ENCODE measurements at regions not wholly inside any gene's neighbourhood (a gene's known extent, or its start where the extent isn't known, plus 50 kb on each side); places are given as distances from the start of the nearest gene placed in this dataset.

GRCh38 chr20:11012975-11013374, 339.2 kb upstream of the JAG1 start:
- no peaks in the 10 kb centered on the region for H4K20me1 ChIP-seq (ENCODE audit: insufficient read depth, low read length)
- no peak overlapping the region for H3K4me3 ChIP-seq (ENCODE audit: low read depth, low read length, poor library complexity, severe bottlenecking)
- intact Hi-C loops (cut with micrococcal nuclease; ENCODE audit: unreplicated experiment), result no loop called here
- POLR2A ChIA-PET, result no interaction called here
- no peak for DNase-seq (ENCODE audit: low spot score)
- BruUV-seq (replicated peaks), result no TSS peak
- no peaks in the 10 kb centered on the region for H3K4me1 ChIP-seq (ENCODE audit: insufficient read depth, low read length, poor library complexity, severe bottlenecking)
- no peaks in the 10 kb centered on the region for H3K9me2 ChIP-seq (ENCODE audit: insufficient read depth, low read length)
- H3K27ac ChIP-seq (ENCODE audit: low read depth, low read length, poor library complexity, severe bottlenecking), result no peak overlapping the region
- TF ChIP-seq EZH2phosphoT487 (IDR thresholded peaks at IDR 0.05; ENCODE audit: borderline replicate concordance, low read depth, low read length) (no peak), CTCF (conservative IDR thresholded peaks at IDR 0.05; ENCODE audit: low read length) (no peak)
- H3K9me3 ChIP-seq (ENCODE audit: low read length), result no peaks in the 10 kb centered on the region
- CTCF ChIA-PET (ENCODE audit: unreplicated experiment), result no interaction called here
- no peak overlapping the region for H2AFZ ChIP-seq (ENCODE audit: low read length)
- H3K4me2 ChIP-seq (ENCODE audit: low read length), result no peak overlapping the region
- H3K79me2 ChIP-seq (ENCODE audit: insufficient read depth, low read depth, low read length), result no peaks in the 10 kb centered on the region
- H3K36me3 ChIP-seq (ENCODE audit: insufficient read depth, low read length), result no peaks in the 10 kb centered on the region

GRCh38 chr20:11013801-11014200, 340.0 kb upstream of the JAG1 start:
- H3K27ac ChIP-seq (ENCODE audit: low read depth, low read length, poor library complexity, severe bottlenecking), result no peak overlapping the region
- POLR2A ChIA-PET, result no interaction called here
- no peaks in the 10 kb centered on the region for H3K4me1 ChIP-seq (ENCODE audit: insufficient read depth, low read length, poor library complexity, severe bottlenecking)
- no peaks in the 10 kb centered on the region for H4K20me1 ChIP-seq (ENCODE audit: insufficient read depth, low read length)
- H3K79me2 ChIP-seq (ENCODE audit: insufficient read depth, low read depth, low read length), result no peaks in the 10 kb centered on the region
- BruUV-seq (replicated peaks), result no TSS peak
- no peak for DNase-seq (ENCODE audit: low spot score)
- no peak overlapping the region for H2AFZ ChIP-seq (ENCODE audit: low read length)
- CTCF ChIA-PET (ENCODE audit: unreplicated experiment), result no interaction called here
- intact Hi-C loops (cut with micrococcal nuclease; ENCODE audit: unreplicated experiment), result no loop called here
- no peak for TF ChIP-seq CTCF (conservative IDR thresholded peaks at IDR 0.05; ENCODE audit: low read length)
- TF ChIP-seq EZH2phosphoT487 (IDR thresholded peaks at IDR 0.05; ENCODE audit: borderline replicate concordance, low read depth, low read length), result no peak
- no peak overlapping the region for H3K4me2 ChIP-seq (ENCODE audit: low read length)
- no peaks in the 10 kb centered on the region for H3K9me2 ChIP-seq (ENCODE audit: insufficient read depth, low read length)
- H3K36me3 ChIP-seq (ENCODE audit: insufficient read depth, low read length), result no peaks in the 10 kb centered on the region
- H3K9me3 ChIP-seq (ENCODE audit: low read length), result no peaks in the 10 kb centered on the region
- H3K4me3 ChIP-seq (ENCODE audit: low read depth, low read length, poor library complexity, severe bottlenecking), result no peak overlapping the region

- no peak for TF ChIP-seq CTCF (conservative IDR thresholded peaks at IDR 0.05; ENCODE audit: low read length)
- TF ChIP-seq EZH2phosphoT487 (IDR thresholded peaks at IDR 0.05; ENCODE audit: borderline replicate concordance, low read depth, low read length), result no peak
- H3K79me2 ChIP-seq (ENCODE audit: insufficient read depth, low read depth, low read length), result no peaks in the 10 kb centered on the region
- H2AFZ ChIP-seq (ENCODE audit: low read length), result no peak overlapping the region
- H3K4me3 ChIP-seq (ENCODE audit: low read depth, low read length, poor library complexity, severe bottlenecking), result no peak overlapping the region
- no peak for DNase-seq (ENCODE audit: low spot score)
- intact Hi-C loops (cut with micrococcal nuclease; ENCODE audit: unreplicated experiment), result no loop called here
- H3K27ac ChIP-seq (ENCODE audit: low read depth, low read length, poor library complexity, severe bottlenecking), result no peak overlapping the region
- BruUV-seq (replicated peaks), result no TSS peak
- no peaks in the 10 kb centered on the region for H4K20me1 ChIP-seq (ENCODE audit: insufficient read depth, low read length)
- H3K4me1 ChIP-seq (ENCODE audit: insufficient read depth, low read length, poor library complexity, severe bottlenecking), result no peaks in the 10 kb centered on the region
- no peaks in the 10 kb centered on the region for H3K36me3 ChIP-seq (ENCODE audit: insufficient read depth, low read length)
- ChIA-PET POLR2A (interaction anchor here (0.5 to 0.8 kb wide), 2 partner anchors 15 to 1812 kb away, joined by 3 to 4 read pairs; no protein-coding TSS in a partner anchor), CTCF (ENCODE audit: unreplicated experiment) (no interaction called here)
- no peaks in the 10 kb centered on the region for H3K9me3 ChIP-seq (ENCODE audit: low read length)
- H3K9me2 ChIP-seq (ENCODE audit: insufficient read depth, low read length), result no peaks in the 10 kb centered on the region
- no peak overlapping the region for H3K4me2 ChIP-seq (ENCODE audit: low read length)
Measured at GRCh38 chr20:11015440-11015839, 341.6 kb upstream of the JAG1 start.
